Transverse colon (tissue), 4 donors: ENCODE measurements at regions not wholly inside any gene's neighbourhood (a gene's known extent, or its start where the extent isn't known, plus 50 kb on each side); places are given as distances from the start of the nearest gene placed in this dataset.

Experiments used
- DNase-seq: peaks from one replicate; pipeline ENCODE4 v3.0.0-alpha.2; 2019
- H3K27ac ChIP-seq, 4 donors: fragments of 200-600 bp; sonication (generic); 2 replicates each; pipeline ENCODE4 v1.5.1; 2016 to 2018; ENCODE audit warnings: inconsistent platforms in 4 of 4
- H3K27me3 ChIP-seq: fragments of 200-600 bp; sonication (generic); 2 replicates; pipeline ENCODE4 v1.5.1; 2017; ENCODE audit warnings: inconsistent platforms
- H3K36me3 ChIP-seq, 4 donors: fragments of 200-600 bp; sonication (generic); 2 replicates each; pipeline ENCODE4 v1.5.1; 2017 to 2019; ENCODE audit warnings: inconsistent platforms in 4 of 4
- H3K4me1 ChIP-seq, 4 donors: fragments of 200-600 bp; sonication (generic); 2 replicates each; pipeline ENCODE4 v1.5.1; 2017 to 2020; ENCODE audit warnings: inconsistent platforms in 4 of 4
- H3K4me3 ChIP-seq, 4 donors: fragments of 200-600 bp; sonication (generic); 1 replicate in 1 of 4; 2 replicates in 3 of 4; pipeline versions ENCODE4 v1.5.1 to v1.6.1; 2017 to 2019; ENCODE audit warnings: inconsistent platforms in 4 of 4
- H3K9me3 ChIP-seq, 2 donors: fragments of 200-600 bp; sonication (generic); 2 replicates each; pipeline ENCODE4 v1.5.1; 2017 to 2019; ENCODE audit warnings: inconsistent platforms in 2 of 2
- EP300 ChIP-seq: sonication (generic); formaldehyde crosslinking; IDR thresholded peaks from one replicate; pipeline ENCODE4 v1.6.1; 2017; ENCODE audit warnings: antibody characterized with exemption, low read depth
- POLR2A ChIP-seq: fragments of 450-650 bp; IDR thresholded peaks from one replicate; pipeline ENCODE4 v1.6.1; 2016; ENCODE audit warnings: antibody characterized with exemption, mild to moderate bottlenecking, moderate library complexity
- POLR2AphosphoS5 ChIP-seq, 3 donors: sonication (generic); formaldehyde crosslinking; IDR thresholded peaks; one replicate each; pipeline ENCODE4 v1.6.1; 2016; ENCODE audit warnings: antibody characterized with exemption in 3 of 3
- WGBS, 2 donors: methylation state at CpG; one replicate each; pipeline ENCODE4 v1.1.5; 2018; ENCODE audit warnings: low coverage in 1 of 2; 5-methylcytosine and 5-hydroxymethylcytosine counted together
- in situ Hi-C, 4 donors: fragments of 200-750 bp; cut with MboI; loops; one replicate each; pipeline versions ENCODE4 v1.15.0 to v1.15.1; 2017; ENCODE audit warnings: low sequenced_read_pairs in 3 of 4, low pct_ligation_motif_present in 1 of 4, low pct_unique_long_range_greater_than_20kb in 1 of 4
- intact Hi-C: fragments of 100-400 bp; cut with DNase I; formaldehyde crosslinking; loops from one replicate; pipeline ENCODE4 v1.15.1; 2023; ENCODE audit warnings: low total_unique reads
- TF ChIP-seq, protein P1 (sequence below), 5 experiments: fragments of 200-600 bp in 3 of 5; fragments of 450-650 bp in 2 of 5; sonication (generic) in 3 of 5; IDR thresholded peaks; 1 replicate in 2 of 5; 2 replicates in 3 of 5; pipeline ENCODE4 v1.5.1; 2016 to 2017; ENCODE audit warnings: antibody characterized with exemption in 5 of 5, inconsistent platforms in 3 of 5, mild to moderate bottlenecking in 2 of 5, moderate library complexity in 1 of 5

- in situ Hi-C loops = loop anchor here in 2 of 4 donors (25.0 kb wide), 1 partner anchor 210 kb away; no protein-coding TSS in a partner anchor
- Histone ChIP-seq H3K27me3 (no peaks in the 10 kb centered on the region), H3K27ac (no peak overlapping the region), H3K9me3 (no peaks in the 10 kb centered on the region), H3K4me1 (no peaks in the 10 kb centered on the region), H3K36me3 (no peaks in the 10 kb centered on the region), H3K4me3 (no peak overlapping the region)
- intact Hi-C loops = loop anchor here (5.0 kb wide), 1 partner anchor 220 kb away; no protein-coding TSS in a partner anchor
- DNase-seq = no peak
- 85 to 89% methylated on average over 7 of the region's 7 CpGs for WGBS, 2 donors
- TF ChIP-seq POLR2AphosphoS5 (IDR thresholded peaks at IDR 0.05) = no peak
- TF ChIP-seq, protein P1, sequence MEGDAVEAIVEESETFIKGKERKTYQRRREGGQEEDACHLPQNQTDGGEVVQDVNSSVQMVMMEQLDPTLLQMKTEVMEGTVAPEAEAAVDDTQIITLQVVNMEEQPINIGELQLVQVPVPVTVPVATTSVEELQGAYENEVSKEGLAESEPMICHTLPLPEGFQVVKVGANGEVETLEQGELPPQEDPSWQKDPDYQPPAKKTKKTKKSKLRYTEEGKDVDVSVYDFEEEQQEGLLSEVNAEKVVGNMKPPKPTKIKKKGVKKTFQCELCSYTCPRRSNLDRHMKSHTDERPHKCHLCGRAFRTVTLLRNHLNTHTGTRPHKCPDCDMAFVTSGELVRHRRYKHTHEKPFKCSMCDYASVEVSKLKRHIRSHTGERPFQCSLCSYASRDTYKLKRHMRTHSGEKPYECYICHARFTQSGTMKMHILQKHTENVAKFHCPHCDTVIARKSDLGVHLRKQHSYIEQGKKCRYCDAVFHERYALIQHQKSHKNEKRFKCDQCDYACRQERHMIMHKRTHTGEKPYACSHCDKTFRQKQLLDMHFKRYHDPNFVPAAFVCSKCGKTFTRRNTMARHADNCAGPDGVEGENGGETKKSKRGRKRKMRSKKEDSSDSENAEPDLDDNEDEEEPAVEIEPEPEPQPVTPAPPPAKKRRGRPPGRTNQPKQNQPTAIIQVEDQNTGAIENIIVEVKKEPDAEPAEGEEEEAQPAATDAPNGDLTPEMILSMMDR (IDR thresholded peaks at IDR 0.05) = no peak
- TF ChIP-seq POLR2A = no peak
- no peak for TF ChIP-seq EP300
Measured at GRCh38 chr13:23022704-23023103, 158.1 kb upstream of the SGCG start.

DNA sequence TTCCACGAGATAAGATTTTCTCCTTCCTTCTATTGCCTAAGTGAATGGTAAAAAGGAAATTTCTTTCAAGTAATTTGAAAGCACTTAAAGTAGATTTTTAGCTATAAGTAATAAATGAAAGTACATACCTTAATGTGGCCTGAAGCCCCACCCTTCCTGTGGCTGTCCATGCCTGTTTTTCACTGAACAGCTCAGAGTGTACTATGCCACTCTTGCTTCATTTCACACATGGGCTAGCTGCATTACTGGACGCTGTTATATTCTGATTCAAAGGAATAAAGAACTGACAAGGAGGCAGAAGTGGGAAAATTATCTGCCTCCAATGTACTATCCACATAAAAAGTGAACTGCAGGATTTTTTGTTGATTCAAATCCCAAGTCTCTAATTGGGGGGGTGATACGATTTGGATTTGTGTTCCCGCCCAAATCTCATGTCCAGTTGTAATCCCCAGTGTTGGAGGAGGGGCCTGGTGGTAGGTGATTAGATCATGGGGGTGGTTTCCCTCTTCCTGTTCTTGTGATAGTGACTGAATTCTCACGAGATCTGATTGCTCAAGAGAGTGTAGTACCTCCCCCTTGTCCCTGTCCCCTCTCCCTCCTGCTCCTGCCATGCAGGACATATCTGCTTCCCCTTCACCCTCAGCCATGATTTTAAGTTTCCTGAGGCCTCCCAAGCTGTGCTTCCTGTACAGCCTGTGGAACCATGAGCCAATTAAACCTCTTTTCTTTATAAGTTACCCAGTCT lies 154.7 kb upstream of the SGCG start:
- no peaks in the 10 kb centered on the region for H3K4me1 ChIP-seq
- H3K27ac ChIP-seq = no peak overlapping the region
- no peak for TF ChIP-seq EP300
- TF ChIP-seq, protein P1 (IDR thresholded peaks at IDR 0.05) = no peak
- no peak for TF ChIP-seq POLR2AphosphoS5 (IDR thresholded peaks at IDR 0.05)
- no peak for TF ChIP-seq POLR2A
- 48 to 70% methylated on average over 4 to 5 of the region's 5 CpGs for WGBS, 2 donors
- H3K36me3 ChIP-seq = no peaks in the 10 kb centered on the region
- in situ Hi-C loops (no loop called here), intact Hi-C loops (no loop called here)
- H3K4me3 ChIP-seq = no peak overlapping the region
- H3K9me3 ChIP-seq = no peaks in the 10 kb centered on the region
- DNase-seq = no peak
- no peaks in the 10 kb centered on the region for H3K27me3 ChIP-seq

- H3K36me3 ChIP-seq = no peaks in the 10 kb centered on the region
- no peaks in the 10 kb centered on the region for H3K27me3 ChIP-seq
- no peaks in the 10 kb centered on the region for H3K9me3 ChIP-seq
- in situ Hi-C loops = no loop called here
- no peak for DNase-seq
- H3K4me3 ChIP-seq = no peak overlapping the region
- intact Hi-C loops = no loop called here
- TF ChIP-seq POLR2A (no peak), POLR2AphosphoS5 (IDR thresholded peaks at IDR 0.05) (no peak), EP300 (no peak)
- peaks cover 0 to 4% (median 0%) of the 10 kb centered on the region in 4 donors for H3K4me1 ChIP-seq
- no peak overlapping the region for H3K27ac ChIP-seq
- 39 to 58% methylated on average over 3 of the region's 3 CpGs for WGBS, 2 donors
Measured at GRCh38 chr13:23039266-23039935, 141.4 kb upstream of the SGCG start.

DNA sequence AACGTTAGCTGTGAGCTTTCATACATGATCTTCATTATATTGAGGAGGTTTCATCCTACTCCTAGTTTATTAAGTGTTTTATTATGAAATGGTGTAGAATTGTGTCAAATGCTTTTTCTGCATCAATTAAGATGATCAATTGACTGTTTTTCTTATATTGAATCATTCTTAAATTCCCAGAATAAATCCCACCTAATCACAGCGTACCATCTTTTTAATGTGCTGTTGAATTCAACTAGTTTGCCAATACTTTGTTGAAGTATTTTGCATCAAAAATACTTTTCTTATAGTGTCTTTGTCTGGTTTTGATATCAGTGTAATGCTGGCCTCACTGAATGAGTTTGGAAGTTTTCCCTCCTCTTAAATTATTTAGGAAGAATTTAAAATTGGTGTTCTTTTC lies 138.6 kb upstream of the SGCG start:
- no peak overlapping the region for H3K4me3 ChIP-seq
- no peak for DNase-seq
- no peaks in the 10 kb centered on the region for H3K36me3 ChIP-seq
- peaks cover 0 to 4% (median 0%) of the 10 kb centered on the region in 4 donors for H3K4me1 ChIP-seq
- in situ Hi-C loops = no loop called here
- no peaks in the 10 kb centered on the region for H3K9me3 ChIP-seq
- H3K27me3 ChIP-seq = no peaks in the 10 kb centered on the region
- 85 to 94% methylated on average over 2 of the region's 2 CpGs for WGBS, 2 donors
- no peak overlapping the region for H3K27ac ChIP-seq
- TF ChIP-seq POLR2AphosphoS5 (IDR thresholded peaks at IDR 0.05) (no peak), POLR2A (no peak), EP300 (no peak)
- TF ChIP-seq, protein P1 (IDR thresholded peaks at IDR 0.05) = no peak
- intact Hi-C loops = no loop called here
